Putamen (tissue), 1 donor: ENCODE measurements at regions not wholly inside any gene's neighbourhood (a gene's known extent, or its start where the extent isn't known, plus 50 kb on each side); places are given as distances from the start of the nearest gene placed in this dataset.
"Not testable (repeated sequence)": the region's sequence is repeated elsewhere in the genome, so short reads cannot be mapped to it uniquely, and the experiment has no call there.

Experiments
- DNase-seq: peaks from one replicate; pipeline ENCODE4 v3.0.0-alpha.2; 2016; ENCODE audit warnings: low spot score

- DNase-seq: no peak
Measured at GRCh38 chr18:56443166-56443907, 195.1 kb downstream of the TXNL1 start.

- not testable (repeated sequence) for DNase-seq
Measured at GRCh38 chr18:56438480-56438879, 199.9 kb downstream of the TXNL1 start.

GRCh38 chr18:56436651-56437050 lies 201.7 kb downstream of the TXNL1 start:
- no peak for DNase-seq

GRCh38 chr18:56433919-56434318 lies 204.5 kb downstream of the TXNL1 start:
- no peak for DNase-seq

GRCh38 chr18:56431551-56431950 lies 206.8 kb downstream of the TXNL1 start:
- no peak for DNase-seq

- no peak for DNase-seq
Measured at GRCh38 chr18:56423626-56424025, 214.8 kb downstream of the TXNL1 start.

- DNase-seq: no peak
Measured at GRCh38 chr18:56421647-56422046, 216.7 kb downstream of the TXNL1 start.

- DNase-seq: not testable (repeated sequence)
Measured at GRCh38 chr18:56420868-56421267, 217.5 kb downstream of the TXNL1 start.

- DNase-seq: no peak
Measured at GRCh38 chr18:56414357-56414756, 224.0 kb downstream of the TXNL1 start.

GRCh38 chr18:56413862-56414261 lies 224.5 kb downstream of the TXNL1 start:
- DNase-seq: no peak

- DNase-seq: no peak
Measured at GRCh38 chr18:56412951-56413350, 225.4 kb downstream of the TXNL1 start.

GRCh38 chr18:56409736-56410135 lies 228.7 kb downstream of the TXNL1 start:
- DNase-seq: no peak

GRCh38 chr18:56407646-56408180 lies 230.7 kb downstream of the TXNL1 start:
- DNase-seq: no peak

- DNase-seq: no peak
Measured at GRCh38 chr18:56402872-56403516, 235.4 kb downstream of the TXNL1 start.

GRCh38 chr18:56393870-56394269 lies 244.5 kb downstream of the TXNL1 start:
- DNase-seq: no peak

GRCh38 chr18:56391931-56392590 lies 246.3 kb downstream of the TXNL1 start:
- DNase-seq: no peak

- no peak for DNase-seq
Measured at GRCh38 chr18:56390626-56391025, 247.8 kb downstream of the TXNL1 start.

GRCh38 chr18:56389190-56389589 lies 249.2 kb downstream of the TXNL1 start:
- no peak for DNase-seq

- DNase-seq: no peak
Measured at GRCh38 chr18:56388571-56388970, 249.8 kb downstream of the TXNL1 start.

GRCh38 chr18:56386856-56387255 lies 251.5 kb downstream of the TXNL1 start:
- DNase-seq: no peak

GRCh38 chr18:56383349-56383748 lies 255.0 kb downstream of the TXNL1 start:
- no peak for DNase-seq

GRCh38 chr18:56382541-56382940 lies 255.9 kb downstream of the TXNL1 start:
- peak; percentile 88 for DNase-seq

GRCh38 chr18:56381196-56381595 lies 257.2 kb downstream of the TXNL1 start:
- no peak for DNase-seq
